Activated T-helper 2 cell treated with anti-CD3 and anti-CD28 coated beads, Interferon-gamma antibody, Interleukin-2, Interleukin-4, amounts not matched to agents 10 μg/mL and 5 μg/mL and 100 μg/mL, durations not matched to agents 14 hours and 24 hours and 36 hours (primary cell): ENCODE measurements at regions not wholly inside any gene's neighbourhood (a gene's known extent, or its start where the extent isn't known, plus 50 kb on each side); places are given as distances from the start of the nearest gene placed in this dataset.
"Not testable (repeated sequence)": the region's sequence is repeated elsewhere in the genome, so short reads cannot be mapped to it uniquely, and the experiment has no call there.

Source experiments
- DNase-seq: peaks from one replicate; pipeline ENCODE4 v3.0.0; 2021; ENCODE audit warnings: low spot score
- H3K27ac Mint-ChIP-seq: one replicate; pipeline ENCODE4 v1.8.0; 2021; ENCODE audit warnings: mixed read lengths
- H3K27me3 Mint-ChIP-seq: one replicate; pipeline ENCODE4 v1.8.0; 2021; ENCODE audit warnings: low read depth, mixed read lengths
- H3K36me3 Mint-ChIP-seq: one replicate; pipeline ENCODE4 v1.8.0; 2021; ENCODE audit warnings: low read depth, mixed read lengths
- H3K4me1 Mint-ChIP-seq: one replicate; pipeline ENCODE4 v1.8.0; 2021; ENCODE audit warnings: low read depth, mixed read lengths
- H3K4me3 Mint-ChIP-seq: one replicate; pipeline ENCODE4 v1.8.0; 2021; ENCODE audit warnings: low read depth, mild to moderate bottlenecking, moderate library complexity, mixed read lengths
- H3K9me3 Mint-ChIP-seq: one replicate; pipeline ENCODE4 v1.8.0; 2021; ENCODE audit warnings: mixed read lengths
- intact Hi-C: fragments of 100-400 bp; cut with micrococcal nuclease; formaldehyde crosslinking; loops from one replicate; pipeline ENCODE4 v1.15.1; 2023

GRCh38 chr9:124084087-124084486 is 72.5 kb downstream of the LHX2 start:
- intact Hi-C loops = no loop called here
- H3K36me3 Mint-ChIP-seq = no peaks in the 10 kb centered on the region
- H3K9me3 Mint-ChIP-seq = peaks cover 7% of the 10 kb centered on the region
- no peak overlapping the region for H3K27ac Mint-ChIP-seq
- H3K4me1 Mint-ChIP-seq = no peaks in the 10 kb centered on the region
- H3K4me3 Mint-ChIP-seq = no peak overlapping the region
- no peak for DNase-seq
- peaks cover 13% of the 10 kb centered on the region for H3K27me3 Mint-ChIP-seq

DNA sequence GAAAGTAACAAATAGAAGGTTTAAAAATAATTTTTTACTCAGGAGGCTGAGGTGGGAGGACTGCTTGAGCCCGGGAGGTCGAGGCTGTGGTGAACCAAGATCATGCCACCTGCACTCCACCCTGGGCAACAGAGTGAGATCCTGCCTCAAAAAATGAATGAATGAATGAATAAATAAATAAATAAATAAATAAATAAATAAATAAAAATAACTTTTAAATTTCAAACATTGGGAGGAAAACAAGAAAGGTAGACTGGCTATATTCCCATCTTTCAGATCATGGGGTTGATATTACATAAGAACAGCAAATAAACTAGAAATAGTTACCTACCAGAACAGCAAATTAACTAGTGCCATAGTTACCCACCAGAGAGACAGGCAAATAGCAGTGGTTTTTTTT is 75.7 kb downstream of the LHX2 start:
- Mint-ChIP-seq H3K4me3 (no peak overlapping the region), H3K9me3 (peaks cover 7% of the 10 kb centered on the region), H3K4me1 (no peaks in the 10 kb centered on the region), H3K36me3 (no peaks in the 10 kb centered on the region), H3K27ac (no peak overlapping the region), H3K27me3 (peaks cover 12% of the 10 kb centered on the region)
- intact Hi-C loops = no loop called here
- DNase-seq = no peak

- Mint-ChIP-seq H3K36me3 (no peaks in the 10 kb centered on the region), H3K27me3 (peaks cover 12% of the 10 kb centered on the region)
These were observed 76.9 kb downstream of the LHX2 start for GRCh38 chr9:124088476-124088837.

GRCh38 chr9:124089631-124090488 is 78.3 kb downstream of the LHX2 start:
- H3K36me3 Mint-ChIP-seq, DNase-seq, H3K4me3 Mint-ChIP-seq, H3K4me1 Mint-ChIP-seq, H3K27ac Mint-ChIP-seq, intact Hi-C loops, H3K9me3 Mint-ChIP-seq: not testable (repeated sequence)
- peaks cover 12% of the 10 kb centered on the region for H3K27me3 Mint-ChIP-seq

More at GRCh38 chr9:124088476-124088837, 76.9 kb downstream of the LHX2 start:
- H3K27ac Mint-ChIP-seq = no peak overlapping the region
- peaks cover 7% of the 10 kb centered on the region for H3K9me3 Mint-ChIP-seq
- intact Hi-C loops = no loop called here
- DNase-seq = no peak
- no peaks in the 10 kb centered on the region for H3K4me1 Mint-ChIP-seq
- H3K4me3 Mint-ChIP-seq = no peak overlapping the region

- H3K4me3 Mint-ChIP-seq = no peak overlapping the region
These were observed 86.8 kb downstream of the LHX2 start for GRCh38 chr9:124098141-124098905.

DNA sequence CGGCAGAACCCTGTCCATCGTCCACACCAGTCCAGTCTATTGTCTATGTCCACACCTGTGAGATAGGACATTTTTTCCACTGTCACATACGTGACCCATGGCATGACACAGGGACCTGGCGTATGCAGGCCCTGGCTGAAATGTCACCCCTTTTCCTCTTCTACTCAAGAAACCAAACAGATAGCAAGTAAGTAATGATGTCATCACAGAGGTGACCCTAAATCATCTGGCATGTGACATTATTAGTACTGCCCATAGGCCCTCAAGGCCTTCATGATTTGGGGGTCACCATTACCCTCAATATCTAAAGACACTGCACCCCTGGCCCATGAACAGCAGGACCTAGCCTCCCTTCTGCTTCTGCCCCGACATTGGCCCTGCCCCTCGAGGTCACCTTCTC is 88.3 kb downstream of the LHX2 start:
- Mint-ChIP-seq H3K36me3 (no peaks in the 10 kb centered on the region), H3K27me3 (peaks cover 4% of the 10 kb centered on the region), H3K4me1 (no peaks in the 10 kb centered on the region), H3K27ac (no peak overlapping the region), H3K4me3 (no peak overlapping the region), H3K9me3 (no peaks in the 10 kb centered on the region)
- no peak for DNase-seq
- intact Hi-C loops = no loop called here

More at GRCh38 chr9:124098141-124098905, 86.8 kb downstream of the LHX2 start:
- DNase-seq = no peak
- H3K9me3 Mint-ChIP-seq = no peaks in the 10 kb centered on the region
- intact Hi-C loops = no loop called here
- H3K27me3 Mint-ChIP-seq = peaks cover 6% of the 10 kb centered on the region
- no peak overlapping the region for H3K27ac Mint-ChIP-seq
- H3K36me3 Mint-ChIP-seq = no peaks in the 10 kb centered on the region
- H3K4me1 Mint-ChIP-seq = no peaks in the 10 kb centered on the region

GRCh38 chr9:124101215-124101968 is 89.8 kb downstream of the LHX2 start:
- no peak overlapping the region for H3K4me3 Mint-ChIP-seq
- DNase-seq = no peak
- no peaks in the 10 kb centered on the region for H3K9me3 Mint-ChIP-seq
- H3K4me1 Mint-ChIP-seq = no peaks in the 10 kb centered on the region
- peaks cover 4% of the 10 kb centered on the region for H3K27me3 Mint-ChIP-seq
- intact Hi-C loops = no loop called here
- no peaks in the 10 kb centered on the region for H3K36me3 Mint-ChIP-seq
- H3K27ac Mint-ChIP-seq = no peak overlapping the region

DNA sequence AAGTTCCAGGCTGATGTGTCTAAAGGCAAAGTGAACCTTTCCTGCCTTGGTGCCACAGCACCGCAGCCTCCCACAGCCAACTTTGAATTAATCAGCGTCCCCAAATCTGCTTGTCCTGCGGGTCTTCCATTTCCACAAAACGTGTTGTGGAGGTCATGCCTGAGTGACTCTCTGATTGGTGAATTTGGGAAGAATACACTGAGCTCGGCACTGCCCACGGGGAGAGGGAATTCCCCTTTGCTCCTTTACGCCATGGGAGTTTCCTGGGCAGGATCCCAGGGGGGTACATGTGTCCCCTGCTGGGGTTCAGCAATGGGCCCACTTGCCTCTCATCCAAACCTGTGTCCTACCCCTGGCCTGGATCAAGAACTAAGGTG is 90.4 kb downstream of the LHX2 start:
- peaks cover 4% of the 10 kb centered on the region for H3K27me3 Mint-ChIP-seq
- intact Hi-C loops = no loop called here

DNA sequence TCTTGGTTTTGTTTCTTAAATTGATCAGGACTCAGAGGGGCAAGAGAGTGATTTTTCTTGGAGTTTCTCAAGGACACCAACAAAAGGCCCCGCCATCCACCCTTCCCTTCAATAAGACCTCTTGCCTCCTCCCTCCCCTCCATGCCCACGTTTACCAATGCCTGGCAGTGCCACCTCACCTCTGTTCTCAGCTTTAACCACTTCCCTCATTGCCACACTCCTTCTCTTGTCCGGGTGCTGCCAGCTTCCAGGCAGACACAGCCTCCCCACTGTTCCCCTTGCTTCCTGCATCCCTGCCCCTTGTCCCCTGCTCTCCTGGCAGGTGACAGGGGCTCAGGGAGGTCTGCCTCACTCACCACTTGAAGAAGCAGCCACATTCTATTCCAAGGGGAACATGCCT is 90.8 kb downstream of the LHX2 start:
- H3K27me3 Mint-ChIP-seq = peaks cover 4% of the 10 kb centered on the region
- H3K4me1 Mint-ChIP-seq = no peaks in the 10 kb centered on the region
- no peak overlapping the region for H3K4me3 Mint-ChIP-seq
- no peak for DNase-seq
- H3K27ac Mint-ChIP-seq = no peak overlapping the region
- intact Hi-C loops = no loop called here
- H3K9me3 Mint-ChIP-seq = no peaks in the 10 kb centered on the region
- no peaks in the 10 kb centered on the region for H3K36me3 Mint-ChIP-seq

More for the DNA sequence above, 90.4 kb downstream of the LHX2 start:
- Mint-ChIP-seq H3K36me3 (no peaks in the 10 kb centered on the region), H3K27ac (no peak overlapping the region), H3K9me3 (no peaks in the 10 kb centered on the region), H3K4me3 (no peak overlapping the region), H3K4me1 (no peaks in the 10 kb centered on the region)
- DNase-seq = no peak

DNA sequence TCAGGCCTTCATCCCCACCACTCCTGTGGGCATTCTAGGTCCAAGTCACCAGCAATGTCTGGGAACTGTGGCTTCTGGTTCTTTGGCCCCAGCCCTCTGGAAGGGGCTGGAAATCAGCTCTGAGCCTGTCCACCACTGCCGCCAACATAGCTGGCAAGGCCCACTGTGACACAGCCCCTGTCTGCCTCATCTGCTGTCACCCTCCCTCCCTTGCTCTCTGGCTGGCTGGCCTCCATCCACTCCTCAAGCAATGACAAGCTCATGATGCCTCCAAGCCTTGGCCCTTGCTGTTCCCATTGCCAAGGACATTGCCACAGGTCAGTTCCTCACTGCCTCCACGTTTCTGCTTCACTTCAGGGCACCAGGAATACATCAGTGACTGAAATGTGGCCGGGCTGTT is 93.7 kb downstream of the LHX2 start:
- H3K36me3 Mint-ChIP-seq = no peaks in the 10 kb centered on the region
- H3K4me3 Mint-ChIP-seq = no peak overlapping the region
- no peak for DNase-seq
- intact Hi-C loops = no loop called here
- H3K9me3 Mint-ChIP-seq = no peaks in the 10 kb centered on the region
- H3K27ac Mint-ChIP-seq = no peak overlapping the region
- H3K27me3 Mint-ChIP-seq = peaks cover 2% of the 10 kb centered on the region
- H3K4me1 Mint-ChIP-seq = no peaks in the 10 kb centered on the region

- no peak for DNase-seq
- intact Hi-C loops = no loop called here
- H3K4me3 Mint-ChIP-seq = no peak overlapping the region
These were observed 96.6 kb downstream of the LHX2 start for GRCh38 chr9:124108216-124108615.

DNA sequence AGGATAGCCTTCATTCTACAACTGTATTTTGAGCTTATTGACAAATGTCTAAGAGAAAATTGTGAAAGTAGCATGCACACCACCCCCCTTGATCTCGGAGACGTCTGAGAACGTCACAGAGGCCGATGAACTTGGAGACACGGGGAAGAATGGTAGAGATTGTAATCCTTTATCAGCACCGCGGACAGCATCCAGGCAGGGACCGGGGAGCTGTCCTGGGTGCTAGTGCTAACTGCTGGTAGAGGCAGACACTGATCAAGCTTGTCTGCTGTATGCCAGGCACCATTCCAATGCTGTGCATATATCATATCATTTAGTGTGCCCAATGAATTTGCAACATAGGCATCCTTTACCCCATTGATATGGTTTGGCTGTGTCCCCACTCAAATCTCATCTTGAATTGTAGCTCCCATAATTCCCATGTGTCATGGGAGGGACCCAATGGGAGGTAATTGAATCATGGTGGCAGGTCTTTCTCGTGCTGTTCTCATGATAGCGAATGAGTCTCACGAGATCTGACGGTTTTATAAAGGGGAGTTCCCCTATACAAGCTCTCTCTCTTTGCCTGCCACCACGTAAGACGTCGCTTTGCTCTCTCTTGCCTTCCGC is 98.8 kb downstream of the LHX2 start:
- Mint-ChIP-seq H3K27ac (no peak overlapping the region), H3K9me3 (no peaks in the 10 kb centered on the region), H3K4me3 (no peak overlapping the region), H3K4me1 (no peaks in the 10 kb centered on the region), H3K36me3 (no peaks in the 10 kb centered on the region), H3K27me3 (no peaks in the 10 kb centered on the region)
- DNase-seq = peak; percentile 33
- intact Hi-C loops = no loop called here

More at GRCh38 chr9:124108216-124108615, 96.6 kb downstream of the LHX2 start:
- no peak overlapping the region for H3K27ac Mint-ChIP-seq
- no peaks in the 10 kb centered on the region for H3K9me3 Mint-ChIP-seq
- H3K4me1 Mint-ChIP-seq = no peaks in the 10 kb centered on the region
- H3K36me3 Mint-ChIP-seq = no peaks in the 10 kb centered on the region
- no peaks in the 10 kb centered on the region for H3K27me3 Mint-ChIP-seq
